GM12891 (cell line): ENCODE measurements at regions not wholly inside any gene's neighbourhood (a gene's known extent, or its start where the extent isn't known, plus 50 kb on each side); places are given as distances from the start of the nearest gene placed in this dataset.

Experiments used
- PAX5 ChIP-seq: IDR thresholded peaks from 2 replicates; pipeline ENCODE4 v1.6.1; 2011; ENCODE audit warnings: low read length, moderate library complexity, mild to moderate bottlenecking; ENCODE audit not compliant: insufficient read depth, severe bottlenecking
- POLR2A ChIP-seq: IDR thresholded peaks from 2 replicates; pipeline ENCODE4 v1.6.1; 2011; ENCODE audit warnings: low read depth, low read length, control low read depth
- POLR2AphosphoS5 ChIP-seq: IDR thresholded peaks from 2 replicates; pipeline ENCODE4 v1.6.1; 2011; ENCODE audit warnings: low read depth, low read length, control low read depth
- SPI1 ChIP-seq: IDR thresholded peaks from 2 replicates; pipeline ENCODE4 v1.6.1; 2011; ENCODE audit warnings: low read depth, low read length, control low read depth
- TAF1 ChIP-seq: IDR thresholded peaks from 2 replicates; pipeline ENCODE4 v1.6.1; 2011; ENCODE audit warnings: low read depth, low read length, control low read depth

DNA sequence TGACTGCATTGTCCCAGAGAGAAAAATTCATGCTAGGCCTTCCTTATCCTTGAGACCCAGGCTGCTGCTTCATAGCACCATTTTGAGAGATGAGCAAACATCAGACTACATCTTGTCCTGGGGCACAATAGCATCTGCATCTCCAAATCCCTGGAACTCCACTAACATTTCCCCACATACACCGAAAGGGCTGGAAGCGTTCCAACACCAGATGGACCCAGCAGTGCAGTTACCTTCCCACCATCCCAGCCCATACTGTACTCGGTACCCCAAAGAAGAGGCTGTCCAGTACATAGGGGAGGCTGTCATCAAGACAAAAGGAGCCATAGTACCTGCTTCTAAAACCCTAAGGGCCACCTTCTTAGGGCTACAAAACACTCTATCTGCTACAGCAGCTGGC, 547.2 kb upstream of the CHORDC1 start:
- no peak for TF ChIP-seq POLR2A
- no peak for TF ChIP-seq PAX5
- no peak for TF ChIP-seq POLR2AphosphoS5
- TF ChIP-seq TAF1, result no peak
- no peak for TF ChIP-seq SPI1
